K562 (cell line): ENCODE measurements at regions not wholly inside any gene's neighbourhood (a gene's known extent, or its start where the extent isn't known, plus 50 kb on each side); places are given as distances from the start of the nearest gene placed in this dataset.

Experiments used
- ATAC-seq: fragments of 200-7000 bp; cut with Tn5 transposase; 3 replicates; pipeline ENCODE4 v1.9.1; 2020; ENCODE audit warnings: moderate library complexity
- BruUV-seq: library from RNA; stranded (reverse); fragments of 400-500 nt; replicated peaks from 2 replicates; lab custom pipeline; 2021; lab: Mats Ljungman, UMichigan
- CTCF ChIA-PET: fragments of 300-600 bp; formaldehyde crosslinking; extraction: SDS; loops from one replicate; lab custom pipeline; 2021; ENCODE audit warnings: low intra/inter-chr PET ratio; lab: Yijun Ruan, JAX
- POLR2A ChIA-PET: fragments of 300-600, 350-650 bp; sonication (Branson Sonifier 250); formaldehyde crosslinking; extraction: SDS; loops from one replicate; lab custom pipeline; 2021; ENCODE audit warnings: antibody characterized with exemption, inconsistent platforms; lab: Yijun Ruan, JAX
- DNase-seq, 4 experiments: peaks; one replicate each; pipeline versions ENCODE4 v3.0.0 to v3.0.0-alpha.2; 2011 to 2018; ENCODE audit warnings: low spot score in 3 of 4, mixed read lengths in 3 of 4; ENCODE audit errors: extremely low read depth in 1 of 4
- FAIRE-seq: peaks from 2 replicates; lab custom pipeline; 2011; peaks lifted over from hg19 to GRCh38; lab: Jason Lieb, UNC
- H2AFZ ChIP-seq: 2 replicates; pipeline ENCODE4 v1.6.0; 2011; ENCODE audit warnings: low read depth, low read length, control low read depth, inconsistent platforms
- H3K27ac ChIP-seq: fragments of 200-600 bp; 3 replicates; pipeline ENCODE4 v1.8.0; 2011; ENCODE audit warnings: low read depth, mild to moderate bottlenecking, control low read depth, inconsistent platforms, low read length, moderate library complexity, mixed read lengths; ENCODE audit errors: extremely low read depth
- H3K27me3 ChIP-seq, 2 experiments: fragments of 300-600 bp in 1 of 2; 2 replicates in 1 of 2; 3 replicates in 1 of 2; pipeline versions ENCODE4 v1.6.0 to v1.8.0; 2011; ENCODE audit warnings: inconsistent platforms in 2 of 2, low read length in 2 of 2, mild to moderate bottlenecking in 1 of 2, mixed read lengths in 1 of 2, moderate library complexity in 1 of 2; ENCODE audit not compliant: control insufficient read depth in 2 of 2, insufficient read depth in 2 of 2
- H3K36me3 ChIP-seq: fragments of 300-600 bp; 3 replicates; pipeline ENCODE4 v1.8.0; 2011; ENCODE audit warnings: mild to moderate bottlenecking, low read length, inconsistent platforms; ENCODE audit not compliant: control insufficient read depth, insufficient read depth
- H3K4me1 ChIP-seq, 2 experiments: fragments of 200-600 bp in 1 of 2; replicated peaks in 1 of 2; 2 replicates in 1 of 2; 3 replicates in 1 of 2; pipeline versions ENCODE4 v1.5.1 to v1.8.0; 2011; ENCODE audit warnings: inconsistent platforms in 2 of 2, low read length in 2 of 2, mild to moderate bottlenecking in 1 of 2, mixed read lengths in 1 of 2, moderate library complexity in 1 of 2; ENCODE audit not compliant: control insufficient read depth in 2 of 2, insufficient read depth in 2 of 2
- H3K4me2 ChIP-seq: 2 replicates; pipeline ENCODE4 v1.6.1; 2011; ENCODE audit warnings: low read length, control low read depth, inconsistent platforms, mixed read lengths; ENCODE audit not compliant: insufficient read depth
- H3K4me3 ChIP-seq: fragments of 200-600 bp; sonication (generic), shearing (Covaris generic); 2 replicates; pipeline ENCODE4 v1.5.1; 2016; ENCODE audit warnings: control low read depth, inconsistent platforms
- H3K79me2 ChIP-seq: fragments of 200-600 bp; 3 replicates; pipeline ENCODE4 v1.8.0; 2011; ENCODE audit warnings: low read length, inconsistent platforms; ENCODE audit not compliant: control insufficient read depth, insufficient read depth
- H3K9ac ChIP-seq, 2 experiments: 2 replicates each; pipeline versions ENCODE4 v1.6.0 to v1.6.1; 2011; ENCODE audit warnings: low read depth in 2 of 2, low read length in 2 of 2, control low read depth in 1 of 2, inconsistent platforms in 1 of 2, mild to moderate bottlenecking in 1 of 2, mixed read lengths in 1 of 2; ENCODE audit not compliant: insufficient read depth in 1 of 2
- H3K9me1 ChIP-seq: one replicate; pipeline ENCODE4 v1.6.0; 2011; ENCODE audit warnings: inconsistent platforms, mild to moderate bottlenecking, low read length, moderate library complexity; ENCODE audit not compliant: control insufficient read depth, insufficient read depth
- H3K9me3 ChIP-seq: replicated peaks from 2 replicates; pipeline ENCODE4 v1.5.1; 2011; ENCODE audit warnings: low read depth, low read length, inconsistent platforms; ENCODE audit not compliant: control insufficient read depth, insufficient read depth
- H4K20me1 ChIP-seq: replicated peaks from 2 replicates; pipeline ENCODE4 v1.6.1; 2011; ENCODE audit warnings: low read length, inconsistent platforms, mixed read lengths; ENCODE audit not compliant: control insufficient read depth, insufficient read depth
- GABPB2 ChIP-seq: fragments of 250-450 bp; sonication (Bioruptor Pico); conservative IDR thresholded peaks from 2 replicates; pipeline ENCODE4 v1.5.1; 2021; ENCODE audit warnings: mild to moderate bottlenecking
- HCFC1 ChIP-seq: IDR thresholded peaks from 2 replicates; pipeline ENCODE4 v1.6.1; 2012; ENCODE audit warnings: low read depth, low read length, improper control_type of control experiment
- HMGXB4 ChIP-seq: sonication (generic); formaldehyde crosslinking; IDR thresholded peaks from 2 replicates; pipeline ENCODE4 v1.8.1; 2023; ENCODE audit warnings: mild to moderate bottlenecking, missing genetic modification reagents
- PTRF ChIP-seq: fragments of 450-650 bp; IDR thresholded peaks from 2 replicates; pipeline ENCODE4 v1.6.1; 2016; ENCODE audit warnings: mild to moderate bottlenecking, missing genetic modification characterization, missing compliant biosample characterization
- ZBTB34 ChIP-seq: fragments of 250-450 bp; sonication (Bioruptor Pico); IDR thresholded peaks from 2 replicates; pipeline ENCODE4 v1.8.0; 2021; ENCODE audit warnings: mild to moderate bottlenecking, moderate library complexity
- ZNF175 ChIP-seq: fragments of 200-800 bp; sonication (Bioruptor generic); IDR thresholded peaks from 2 replicates; pipeline ENCODE4 v1.6.1; 2016; ENCODE audit warnings: low read depth, mild to moderate bottlenecking, missing genetic modification characterization, missing compliant biosample characterization
- ZNF699 ChIP-seq: fragments of 250-450 bp; sonication (Bioruptor Pico); IDR thresholded peaks from 2 replicates; pipeline ENCODE4 v1.8.0; 2021; ENCODE audit warnings: mild to moderate bottlenecking, moderate library complexity; ENCODE audit not compliant: insufficient replicate concordance
- WGBS: fragments of 100-300 bp; shearing (Covaris generic); methylation state at CpG from one replicate; pipeline ENCODE4 v1.1.6; 2016; ENCODE audit warnings: low coverage, mixed read lengths; ENCODE audit not compliant: insufficient coverage; ENCODE audit errors: missing lambda C conversion rate; 5-methylcytosine and 5-hydroxymethylcytosine counted together
- in situ Hi-C: fragments of 300-500 bp; cut with MboI; formaldehyde crosslinking; loops from 4 replicates; pipeline ENCODE4 v1.15.0; 2018; ENCODE audit warnings: inconsistent platforms, mixed read lengths
- intact Hi-C: fragments of 100-400 bp; cut with micrococcal nuclease; formaldehyde crosslinking; loops from 2 replicates; pipeline ENCODE4 v1.14.2; 2022

- ChIA-PET CTCF (no interaction called here), POLR2A (no interaction called here)
- TF ChIP-seq HCFC1: no peak
- TF ChIP-seq ZNF175 (CRISPR knock-in tag): no peak
- no peak for TF ChIP-seq PTRF (tag)
- TF ChIP-seq ZBTB34: no peak
- no peak for TF ChIP-seq HMGXB4 (CRISPR knock-in tag)
- no peak for TF ChIP-seq GABPB2 (CRISPR knock-in tag)
- TF ChIP-seq ZNF699 (CRISPR knock-in tag): no peak
- no peaks in the 10 kb centered on the region for H3K9me3 ChIP-seq
- H3K27ac ChIP-seq: no peak overlapping the region
- no peaks in the 10 kb centered on the region for H3K36me3 ChIP-seq
- H3K27me3 ChIP-seq: no peaks in the 10 kb centered on the region
- in situ Hi-C loops (no loop called here), intact Hi-C loops (no loop called here)
- no peak for ATAC-seq
- H3K4me3 ChIP-seq: no peak overlapping the region
- no peaks in the 10 kb centered on the region for H3K9me1 ChIP-seq
- no peaks in the 10 kb centered on the region for H3K79me2 ChIP-seq
- no peak for FAIRE-seq
- H4K20me1 ChIP-seq: no peaks in the 10 kb centered on the region
- DNase-seq: no peak
- H3K4me1 ChIP-seq: no peaks in the 10 kb centered on the region
- H3K4me2 ChIP-seq: no peak overlapping the region
- BruUV-seq: no TSS peak
- no peak overlapping the region for H3K9ac ChIP-seq
- WGBS: 0% methylated on average over 2 of the region's 2 CpGs
- no peak overlapping the region for H2AFZ ChIP-seq
Observed at GRCh38 chr10:61170594-61170993, 226.6 kb upstream of the RHOBTB1 start.
